ENCODE measurements at regions not wholly inside any gene's neighbourhood (a gene's known extent, or its start where the extent isn't known, plus 50 kb on each side); places are given as distances from the start of the nearest gene placed in this dataset.

DNA sequence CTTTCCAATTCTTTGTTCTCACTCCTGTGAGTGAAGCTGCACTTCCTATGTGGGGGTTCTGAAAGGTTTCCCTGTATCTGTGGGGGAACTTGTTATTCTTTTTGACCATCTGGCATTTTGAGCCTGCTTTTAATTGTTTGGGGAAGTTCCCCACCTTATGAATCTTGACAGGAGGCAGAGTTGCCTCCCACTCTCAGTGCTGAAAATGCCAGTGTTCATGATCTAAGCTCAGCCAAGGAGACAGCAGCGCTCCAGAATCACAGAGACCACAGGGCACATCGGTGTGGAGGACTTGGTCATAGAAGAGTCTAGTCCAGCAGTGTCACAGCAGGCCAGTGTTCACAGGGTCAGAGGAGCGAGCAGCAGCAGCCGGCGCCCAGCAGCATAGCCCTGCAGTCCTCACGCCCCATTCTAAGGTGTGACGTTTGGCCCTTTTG, 63.8 kb upstream of the PRDX6 start (continued):
- TF ChIP-seq PML (IDR thresholded peaks at IDR 0.05; ENCODE audit: low read length) (no peak), SMARCA5 (IDR thresholded peaks at IDR 0.05) (no peak), POU2F2 (IDR thresholded peaks at IDR 0.05; ENCODE audit: borderline replicate concordance, low read depth, low read length) (peak; percentile 82; the same call in 2 of the 3 replicates), MEF2B (IDR thresholded peaks at IDR 0.05; ENCODE audit: partially characterized antibody, poor library complexity, severe bottlenecking) (peak; percentile 8), CREM (IDR thresholded peaks at IDR 0.05; ENCODE audit: low read depth) (peak; percentile 8; the same call in 1 of the 2 replicates), GABPA (IDR thresholded peaks at IDR 0.05; ENCODE audit: low read depth) (no peak), DPF2 (IDR thresholded peaks at IDR 0.05) (peak; percentile 53), BACH1 (IDR thresholded peaks at IDR 0.05; ENCODE audit: borderline replicate concordance) (0 out of 2 replicates have a peak, but pooled peaks have one; percentile 30), STAT3 (IDR thresholded peaks at IDR 0.05; ENCODE audit: low read depth, low read length) (0 out of 2 replicates have a peak, but pooled peaks have one; percentile 36), RELA (IDR thresholded peaks at IDR 0.05; ENCODE audit: borderline replicate concordance, partially characterized antibody) (no peak), NR2F1 (conservative IDR thresholded peaks at IDR 0.05) (peak; percentile 50), SMAD5 (IDR thresholded peaks at IDR 0.05; ENCODE audit: low read depth) (no peak), NR2C1 (IDR thresholded peaks at IDR 0.05) (no peak), IKZF1 (conservative IDR thresholded peaks at IDR 0.05) (peak; percentile 92), HDGF (IDR thresholded peaks at IDR 0.05) (0 out of 2 replicates have a peak, but pooled peaks have one; percentile 27), NFIC (IDR thresholded peaks at IDR 0.05; ENCODE audit: low read depth, low read length) (no peak), SREBF1 (IDR thresholded peaks at IDR 0.05; ENCODE audit: low read length) (no peak), ZNF207 (IDR thresholded peaks at IDR 0.05; ENCODE audit: borderline replicate concordance) (no peak; the same call in 1 of the 2 replicates), YY1 (IDR thresholded peaks at IDR 0.05; ENCODE audit: low read depth, low read length) (peak; percentile 17; the same call in 1 of the 2 replicates), ETV6 (conservative IDR thresholded peaks at IDR 0.05 in 1 of 2, IDR thresholded peaks at IDR 0.05 in 1 of 2; ENCODE audit: borderline replicate concordance in 1 of 2, low read depth in 1 of 2) (peak in 1 of 2 experiments; percentile 72; a peak in 1 of 4 replicates), PAX5 (IDR thresholded peaks at IDR 0.05; ENCODE audit: borderline replicate concordance, low read depth, low read length) (peak; percentile 61)
- TF ChIP-seq, protein P1, sequence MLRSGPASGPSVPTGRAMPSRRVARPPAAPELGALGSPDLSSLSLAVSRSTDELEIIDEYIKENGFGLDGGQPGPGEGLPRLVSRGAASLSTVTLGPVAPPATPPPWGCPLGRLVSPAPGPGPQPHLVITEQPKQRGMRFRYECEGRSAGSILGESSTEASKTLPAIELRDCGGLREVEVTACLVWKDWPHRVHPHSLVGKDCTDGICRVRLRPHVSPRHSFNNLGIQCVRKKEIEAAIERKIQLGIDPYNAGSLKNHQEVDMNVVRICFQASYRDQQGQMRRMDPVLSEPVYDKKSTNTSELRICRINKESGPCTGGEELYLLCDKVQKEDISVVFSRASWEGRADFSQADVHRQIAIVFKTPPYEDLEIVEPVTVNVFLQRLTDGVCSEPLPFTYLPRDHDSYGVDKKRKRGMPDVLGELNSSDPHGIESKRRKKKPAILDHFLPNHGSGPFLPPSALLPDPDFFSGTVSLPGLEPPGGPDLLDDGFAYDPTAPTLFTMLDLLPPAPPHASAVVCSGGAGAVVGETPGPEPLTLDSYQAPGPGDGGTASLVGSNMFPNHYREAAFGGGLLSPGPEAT (IDR thresholded peaks at IDR 0.05; ENCODE audit: low read depth) = peak; percentile 36; the same call in 1 of the 2 replicates
- TF ChIP-seq, protein P2, sequence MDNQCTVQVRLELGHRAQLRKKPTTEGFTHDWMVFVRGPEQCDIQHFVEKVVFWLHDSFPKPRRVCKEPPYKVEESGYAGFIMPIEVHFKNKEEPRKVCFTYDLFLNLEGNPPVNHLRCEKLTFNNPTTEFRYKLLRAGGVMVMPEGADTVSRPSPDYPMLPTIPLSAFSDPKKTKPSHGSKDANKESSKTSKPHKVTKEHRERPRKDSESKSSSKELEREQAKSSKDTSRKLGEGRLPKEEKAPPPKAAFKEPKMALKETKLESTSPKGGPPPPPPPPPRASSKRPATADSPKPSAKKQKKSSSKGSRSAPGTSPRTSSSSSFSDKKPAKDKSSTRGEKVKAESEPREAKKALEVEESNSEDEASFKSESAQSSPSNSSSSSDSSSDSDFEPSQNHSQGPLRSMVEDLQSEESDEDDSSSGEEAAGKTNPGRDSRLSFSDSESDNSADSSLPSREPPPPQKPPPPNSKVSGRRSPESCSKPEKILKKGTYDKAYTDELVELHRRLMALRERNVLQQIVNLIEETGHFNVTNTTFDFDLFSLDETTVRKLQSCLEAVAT (IDR thresholded peaks at IDR 0.05) = peak; percentile 23; the same call in 1 of the 2 replicates
- TF ChIP-seq, protein P3, sequence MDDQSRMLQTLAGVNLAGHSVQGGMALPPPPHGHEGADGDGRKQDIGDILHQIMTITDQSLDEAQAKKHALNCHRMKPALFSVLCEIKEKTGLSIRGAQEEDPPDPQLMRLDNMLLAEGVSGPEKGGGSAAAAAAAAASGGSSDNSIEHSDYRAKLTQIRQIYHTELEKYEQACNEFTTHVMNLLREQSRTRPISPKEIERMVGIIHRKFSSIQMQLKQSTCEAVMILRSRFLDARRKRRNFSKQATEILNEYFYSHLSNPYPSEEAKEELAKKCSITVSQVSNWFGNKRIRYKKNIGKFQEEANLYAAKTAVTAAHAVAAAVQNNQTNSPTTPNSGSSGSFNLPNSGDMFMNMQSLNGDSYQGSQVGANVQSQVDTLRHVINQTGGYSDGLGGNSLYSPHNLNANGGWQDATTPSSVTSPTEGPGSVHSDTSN (IDR thresholded peaks at IDR 0.05; ENCODE audit: insufficient replicate concordance, low read depth, low read length) = no peak
- TF ChIP-seq, protein P4, sequence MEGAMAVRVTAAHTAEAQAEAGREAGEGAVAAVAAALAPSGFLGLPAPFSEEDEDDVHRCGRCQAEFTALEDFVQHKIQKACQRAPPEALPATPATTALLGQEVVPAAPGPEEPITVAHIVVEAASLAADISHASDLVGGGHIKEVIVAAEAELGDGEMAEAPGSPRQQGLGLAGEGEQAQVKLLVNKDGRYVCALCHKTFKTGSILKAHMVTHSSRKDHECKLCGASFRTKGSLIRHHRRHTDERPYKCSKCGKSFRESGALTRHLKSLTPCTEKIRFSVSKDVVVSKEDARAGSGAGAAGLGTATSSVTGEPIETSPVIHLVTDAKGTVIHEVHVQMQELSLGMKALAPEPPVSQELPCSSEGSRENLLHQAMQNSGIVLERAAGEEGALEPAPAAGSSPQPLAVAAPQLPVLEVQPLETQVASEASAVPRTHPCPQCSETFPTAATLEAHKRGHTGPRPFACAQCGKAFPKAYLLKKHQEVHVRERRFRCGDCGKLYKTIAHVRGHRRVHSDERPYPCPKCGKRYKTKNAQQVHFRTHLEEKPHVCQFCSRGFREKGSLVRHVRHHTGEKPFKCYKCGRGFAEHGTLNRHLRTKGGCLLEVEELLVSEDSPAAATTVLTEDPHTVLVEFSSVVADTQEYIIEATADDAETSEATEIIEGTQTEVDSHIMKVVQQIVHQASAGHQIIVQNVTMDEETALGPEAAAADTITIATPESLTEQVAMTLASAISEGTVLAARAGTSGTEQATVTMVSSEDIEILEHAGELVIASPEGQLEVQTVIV (IDR thresholded peaks at IDR 0.05; ENCODE audit: borderline replicate concordance, partially characterized antibody) = no peak

Data from GM12878 (cell line).